Ishikawa (cell line): ENCODE measurements at regions not wholly inside any gene's neighbourhood (a gene's known extent, or its start where the extent isn't known, plus 50 kb on each side); places are given as distances from the start of the nearest gene placed in this dataset.

Source experiments
- CEBPB ChIP-seq: IDR thresholded peaks from 2 replicates; pipeline ENCODE4 v1.6.1; 2012
- CREB1 ChIP-seq: IDR thresholded peaks from 2 replicates; pipeline ENCODE4 v1.6.1; 2012; ENCODE audit warnings: low read depth
- EP300 ChIP-seq: IDR thresholded peaks from 2 replicates; pipeline ENCODE4 v1.6.1; 2012; ENCODE audit warnings: borderline replicate concordance
- MAX ChIP-seq: IDR thresholded peaks from 2 replicates; pipeline ENCODE4 v1.6.1; 2012
- NFIC ChIP-seq: IDR thresholded peaks from 2 replicates; pipeline ENCODE4 v1.6.1; 2012
- REST ChIP-seq: IDR thresholded peaks from 2 replicates; pipeline ENCODE4 v1.6.1; 2012; ENCODE audit warnings: low read depth, mild to moderate bottlenecking
- TAF1 ChIP-seq: IDR thresholded peaks from 2 replicates; pipeline ENCODE4 v1.6.1; 2012; ENCODE audit warnings: low read depth, mild to moderate bottlenecking
- ZBTB7A ChIP-seq: IDR thresholded peaks from 2 replicates; pipeline ENCODE4 v1.6.1; 2012; ENCODE audit warnings: low read depth

- TF ChIP-seq TAF1 (no peak), EP300 (no peak), NFIC (no peak), REST (no peak), MAX (no peak), ZBTB7A (no peak), CEBPB (no peak), CREB1 (no peak)
Observed at GRCh38 chr4:159455675-159456237, 352.9 kb downstream of the RAPGEF2 start.
